ENCODE measurements at regions not wholly inside any gene's neighbourhood (a gene's known extent, or its start where the extent isn't known, plus 50 kb on each side); places are given as distances from the start of the nearest gene placed in this dataset.
"Not testable (repeated sequence)": the region's sequence is repeated elsewhere in the genome, so short reads cannot be mapped to it uniquely, and the experiment has no call there.

DNA sequence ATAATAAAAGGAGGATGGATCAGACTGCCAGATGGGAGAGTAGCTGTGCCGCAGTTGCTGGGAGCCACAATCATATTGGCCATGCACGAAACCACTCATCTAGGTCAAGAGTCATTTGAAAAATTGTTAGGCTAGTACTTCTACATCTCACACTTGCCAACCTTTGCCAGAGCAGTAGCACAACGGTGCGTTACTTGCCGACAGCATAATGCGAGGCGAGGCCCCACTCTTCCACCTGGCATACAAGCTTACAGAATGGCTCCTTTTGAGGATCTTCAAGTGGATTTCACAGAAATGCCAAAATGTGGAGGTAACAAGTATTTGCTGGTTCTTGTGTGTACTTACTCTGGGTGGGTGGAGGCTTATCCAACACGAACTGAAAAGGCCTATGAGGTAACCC lies 268.3 kb upstream of the ATXN7L3B start:
- DNase-seq (ENCODE audit: low spot score), result not testable (repeated sequence)

DNA sequence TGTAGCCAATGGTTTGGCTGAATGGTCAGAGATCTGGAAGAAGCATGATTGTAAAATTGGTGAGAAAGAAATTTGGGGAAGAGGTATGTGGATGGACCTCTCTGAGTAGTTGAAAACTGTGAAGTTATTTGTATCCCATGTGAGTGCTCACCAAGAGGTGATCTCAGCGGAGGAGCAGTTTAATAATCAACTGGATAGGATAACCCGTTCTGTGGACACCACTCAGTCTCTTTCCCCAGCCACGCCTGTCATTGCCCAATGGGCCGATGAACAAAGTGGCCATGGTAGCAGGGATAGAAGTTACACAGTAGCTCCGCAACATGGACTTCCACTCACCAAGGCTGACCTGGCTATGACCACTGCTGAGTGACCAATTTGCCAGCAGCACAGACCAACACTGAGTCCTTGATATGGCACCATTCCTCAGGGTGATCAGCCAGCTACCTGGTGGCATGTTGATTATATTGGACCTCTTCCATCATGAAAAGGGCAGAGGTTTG lies 257.4 kb upstream of the ATXN7L3B start:
- DNase-seq (ENCODE audit: low spot score), result no peak

DNA sequence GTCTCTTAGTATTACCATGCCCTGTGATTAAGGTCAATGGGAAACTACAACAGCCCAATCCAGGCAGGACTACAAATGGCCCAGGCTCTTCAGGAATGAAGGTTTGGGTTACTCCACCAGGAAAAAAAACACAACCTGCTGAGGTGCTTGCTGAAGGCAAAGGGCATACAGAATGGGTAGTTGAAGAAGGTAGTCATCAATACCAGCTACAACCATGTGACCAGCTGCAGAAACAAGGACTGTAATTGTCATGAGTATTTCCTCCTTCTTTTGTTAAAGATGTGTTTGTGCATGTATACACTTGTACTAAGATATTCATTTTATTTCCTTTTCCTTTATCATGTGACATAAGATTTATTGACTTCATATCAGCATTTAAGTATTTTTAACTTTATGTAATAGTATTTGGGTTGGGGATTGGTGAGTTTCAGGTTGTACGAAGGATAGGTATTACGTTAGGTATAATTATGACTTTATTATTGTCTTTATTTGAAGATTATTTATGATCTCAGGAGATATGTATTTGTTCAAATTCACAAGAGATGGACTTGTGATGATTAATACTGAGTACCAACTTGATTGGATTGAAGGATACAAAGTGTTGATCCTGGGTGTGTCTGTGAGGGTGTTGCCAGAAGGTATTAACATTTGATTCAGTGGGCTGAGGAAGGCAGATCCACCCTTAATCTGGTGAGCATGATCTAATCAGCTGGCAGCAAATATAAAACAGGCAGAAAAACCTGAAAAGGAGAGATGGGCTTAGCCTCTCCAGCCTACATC lies 256.0 kb upstream of the ATXN7L3B start:
- DNase-seq (ENCODE audit: low spot score), result not testable (repeated sequence)

DNA sequence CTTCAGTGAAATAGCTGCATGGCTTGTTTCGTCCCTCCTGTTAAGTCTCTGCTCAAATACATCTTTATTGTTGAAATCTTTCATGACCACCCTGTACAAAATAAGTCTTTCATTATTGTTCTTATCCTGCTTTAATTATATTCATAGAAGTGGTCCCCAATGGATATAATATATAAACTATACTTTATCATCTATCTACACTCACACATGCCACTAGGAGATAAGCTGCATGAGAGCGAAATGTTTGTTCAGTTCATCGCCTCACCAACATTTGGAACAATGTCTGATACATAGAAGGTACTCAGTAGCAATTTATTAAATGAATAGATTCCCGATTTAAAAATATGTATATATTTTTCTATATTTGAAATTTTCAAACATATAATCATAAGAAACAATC lies 254.0 kb upstream of the ATXN7L3B start:
- DNase-seq (ENCODE audit: low spot score), result no peak

DNA sequence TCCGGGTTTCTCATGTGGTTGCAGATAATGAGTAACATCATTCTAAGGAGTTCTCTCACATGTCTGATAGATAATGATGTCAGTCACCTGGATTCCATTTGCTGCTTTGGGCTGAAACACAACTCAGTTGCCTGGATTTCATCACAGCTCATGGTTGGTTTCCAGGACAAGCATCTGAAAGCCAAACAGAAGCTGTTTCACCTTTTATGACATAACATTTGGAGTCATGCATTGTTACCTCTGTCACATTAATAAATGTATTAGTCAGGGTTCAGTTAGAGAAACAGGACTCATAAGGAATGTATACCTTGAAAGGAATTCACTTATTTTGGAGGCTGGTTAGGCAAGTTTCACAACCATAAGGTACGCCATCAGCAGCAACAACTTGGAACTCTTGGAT lies 251.9 kb upstream of the ATXN7L3B start:
- no peak for DNase-seq (ENCODE audit: low spot score)

DNA sequence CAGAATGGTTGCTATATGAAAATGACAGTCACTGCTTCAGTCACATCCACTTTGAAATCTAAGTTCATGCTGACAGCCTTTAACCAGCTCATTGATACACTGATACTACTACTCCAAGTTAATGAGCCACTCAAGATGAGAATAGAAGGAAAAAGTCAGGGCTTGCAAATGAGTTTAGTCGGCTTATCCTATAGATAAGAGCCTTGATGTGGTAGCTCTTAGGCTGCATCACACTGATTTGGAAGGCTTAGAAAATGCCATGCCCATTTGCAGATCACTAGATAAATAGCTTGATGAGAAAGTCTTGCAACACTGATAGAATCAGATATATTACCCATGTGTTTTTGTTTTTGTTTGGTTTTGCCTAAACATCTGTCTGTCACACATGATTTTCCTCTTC lies 251.4 kb upstream of the ATXN7L3B start:
- DNase-seq (ENCODE audit: low spot score), result no peak

DNA sequence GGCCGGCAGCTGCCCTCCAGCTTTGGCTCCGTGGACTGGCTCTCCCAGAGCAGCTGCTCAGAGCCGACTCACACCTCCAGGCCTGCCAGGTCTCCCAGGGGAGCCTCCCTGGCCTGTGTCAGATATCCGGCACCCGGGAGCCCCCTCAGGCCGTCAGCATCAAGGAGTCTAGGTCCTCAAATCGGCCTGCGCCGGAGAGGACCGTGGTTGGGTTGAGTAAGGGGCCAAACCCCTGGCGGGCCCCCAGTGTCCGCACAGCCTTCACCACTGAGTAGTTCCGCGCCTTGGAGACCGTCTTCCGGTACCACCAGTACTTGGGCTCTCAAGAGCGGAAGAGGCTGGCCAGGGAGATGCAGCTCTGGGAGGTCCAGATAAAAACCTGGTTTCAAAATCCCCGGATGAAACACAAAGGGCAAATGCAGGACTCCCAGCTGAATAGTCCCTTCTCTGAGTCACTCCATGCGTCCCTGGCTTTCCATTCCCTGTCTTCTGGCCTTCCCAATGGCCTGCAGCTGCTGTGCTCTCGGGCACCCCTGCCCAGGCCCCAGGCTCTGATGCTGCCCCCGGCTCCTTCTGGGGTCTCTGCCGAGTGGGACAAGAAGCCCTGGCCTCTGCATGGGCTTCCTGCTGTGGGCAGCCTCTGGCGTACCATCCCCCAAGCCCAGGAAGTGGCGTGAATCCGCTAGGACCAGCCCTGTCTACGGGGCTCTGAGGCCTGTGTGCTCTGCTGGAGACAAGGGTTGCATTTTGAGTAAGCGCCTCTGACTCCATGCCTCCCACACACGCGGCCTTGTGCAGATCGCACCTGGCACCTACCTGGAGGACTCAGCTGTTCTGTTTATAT lies 245.1 kb upstream of the ATXN7L3B start:
- DNase-seq (ENCODE audit: low spot score), result no peak

DNA sequence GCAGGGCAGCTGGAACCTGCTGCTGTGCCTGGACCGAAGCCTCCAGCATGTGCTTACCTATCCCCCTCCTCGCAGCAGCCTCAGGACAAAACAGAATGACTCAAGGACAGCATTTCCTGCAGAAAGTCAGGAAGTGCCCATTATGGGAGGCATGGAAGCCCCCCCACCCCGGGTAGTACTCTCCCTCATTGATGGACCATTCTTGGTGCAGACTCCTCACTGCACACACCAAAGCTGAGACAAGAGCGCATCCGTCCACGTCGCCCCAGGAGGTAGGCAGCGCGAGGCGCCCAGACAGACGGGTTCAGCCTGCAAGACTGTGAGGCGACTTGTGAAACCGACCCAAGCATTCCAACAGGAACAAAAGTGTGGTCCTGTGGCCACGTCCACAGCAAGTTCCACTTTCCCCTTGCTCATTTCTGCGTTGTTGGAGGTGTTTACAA lies 243.9 kb upstream of the ATXN7L3B start:
- no peak for DNase-seq (ENCODE audit: low spot score)

DNA sequence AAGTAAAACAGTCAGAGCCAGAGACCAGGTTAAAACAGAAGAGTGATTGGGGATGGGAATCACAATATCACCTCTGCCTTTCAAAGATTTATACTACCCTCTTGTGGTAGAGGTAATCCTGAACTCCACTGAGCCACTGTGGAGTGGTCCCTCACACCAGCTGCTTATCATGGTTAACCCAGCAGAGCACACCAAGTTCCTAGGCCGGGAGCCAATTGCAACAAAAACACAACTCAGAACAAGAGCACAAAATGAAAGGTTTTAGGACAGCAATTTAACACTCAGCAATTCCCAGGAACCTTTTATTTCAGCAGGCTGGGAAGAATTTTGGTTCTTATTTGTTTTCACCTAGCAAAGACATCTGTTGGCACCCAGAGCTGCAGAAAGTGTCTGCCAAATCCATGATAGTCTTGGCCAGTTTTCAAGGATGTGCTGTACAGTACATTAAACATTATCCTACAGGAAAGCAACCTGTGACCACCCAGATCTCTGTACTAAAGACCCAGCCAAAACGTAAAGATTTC lies 220.5 kb upstream of the ATXN7L3B start:
- DNase-seq (ENCODE audit: low spot score), result peak; percentile 42

DNA sequence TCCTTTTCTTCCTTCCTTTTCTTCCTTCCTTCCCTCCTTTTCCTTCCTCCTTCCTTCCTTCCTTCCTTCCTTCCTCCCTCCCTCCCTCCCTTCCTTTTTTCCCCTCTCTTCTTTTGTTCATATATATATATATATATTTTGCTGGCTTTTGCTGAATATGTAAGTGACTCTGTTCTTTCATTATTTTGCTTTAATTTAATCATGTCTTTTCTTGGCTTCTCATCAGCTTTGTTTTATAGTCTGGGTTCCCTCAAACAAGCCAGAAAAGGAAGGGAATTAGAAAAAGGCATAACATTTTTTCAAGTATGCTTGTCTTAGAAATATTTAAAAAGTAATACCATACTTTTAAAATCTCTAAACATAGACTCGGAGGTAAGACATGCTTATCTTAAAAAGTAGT lies 219.9 kb upstream of the ATXN7L3B start:
- DNase-seq (ENCODE audit: low spot score), result no peak

DNA sequence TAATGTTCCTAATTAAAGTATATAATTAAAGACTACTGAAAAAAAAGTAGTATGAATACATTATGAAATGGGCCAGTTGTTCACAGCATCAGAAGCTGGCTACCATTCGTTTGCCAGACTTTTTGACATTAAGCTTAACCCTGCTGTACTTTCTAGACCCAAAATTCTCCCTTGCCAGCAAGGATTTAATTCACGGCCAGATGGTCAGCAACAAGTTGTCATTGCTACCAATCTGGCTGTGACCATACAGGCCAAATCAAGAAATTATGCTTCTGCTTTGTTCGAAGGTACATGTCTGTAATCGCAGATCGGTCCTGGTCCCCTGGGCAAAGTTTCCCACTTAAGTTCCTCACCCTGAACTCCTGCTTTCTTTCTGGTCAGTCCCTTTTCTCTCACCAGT lies 217.7 kb upstream of the ATXN7L3B start:
- DNase-seq (ENCODE audit: low spot score), result no peak

DNA sequence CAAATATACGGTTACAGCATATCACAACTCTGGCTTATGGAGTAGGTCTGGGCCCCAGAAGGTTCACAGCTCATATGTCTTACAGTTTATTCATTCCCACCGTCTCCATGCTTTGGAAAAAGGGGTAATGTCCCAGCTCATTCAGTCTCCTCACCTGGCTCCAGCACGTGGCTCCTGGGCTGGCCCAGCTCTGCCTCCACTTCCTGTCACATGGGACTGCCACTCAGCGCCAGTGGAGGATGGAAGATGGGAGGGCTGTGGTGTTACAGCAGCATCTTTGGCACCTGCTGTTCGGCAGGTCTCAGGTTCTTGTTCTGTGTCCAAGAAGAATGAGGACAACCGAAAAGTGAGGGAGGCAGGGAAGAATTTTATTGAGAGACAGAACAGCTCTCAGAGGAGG lies 216.3 kb upstream of the ATXN7L3B start:
- no peak for DNase-seq (ENCODE audit: low spot score)

DNA sequence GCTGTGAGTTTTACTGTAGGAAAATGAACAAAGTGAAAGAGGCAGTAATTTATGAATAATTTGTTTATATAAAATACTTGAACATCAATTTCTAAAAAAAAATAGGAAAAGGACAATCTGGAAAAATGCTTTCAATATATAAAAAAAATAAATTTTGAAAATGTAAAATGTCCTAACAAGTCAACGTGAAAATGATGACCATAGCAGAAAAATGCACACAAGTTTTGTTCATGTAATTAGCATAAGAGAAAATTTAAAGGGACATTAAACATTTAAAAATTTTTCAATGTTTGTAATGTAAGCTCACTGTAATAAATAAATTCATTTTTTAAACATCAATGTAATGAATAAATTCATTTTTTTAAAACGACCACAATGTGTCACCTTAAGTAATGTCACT lies 214.8 kb upstream of the ATXN7L3B start:
- no peak for DNase-seq (ENCODE audit: low spot score)

DNA sequence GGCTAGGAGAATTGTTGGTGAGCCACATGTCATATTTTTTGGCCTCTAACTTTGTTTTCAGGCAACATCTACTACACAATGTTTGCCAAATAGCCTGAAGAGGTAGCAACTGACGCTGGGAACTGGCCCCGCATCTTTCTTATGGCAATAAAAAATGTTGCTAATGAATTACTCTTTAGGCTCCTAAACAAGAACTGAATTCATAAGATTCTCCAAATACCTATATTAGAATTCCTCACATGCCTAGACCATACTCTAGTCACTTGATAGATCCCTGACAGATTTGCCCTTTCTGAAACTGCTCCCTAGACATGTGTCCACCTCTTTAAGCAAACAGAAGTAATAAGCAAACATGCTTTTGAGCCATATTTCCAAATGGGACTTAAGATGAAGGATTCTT lies 209.0 kb upstream of the ATXN7L3B start:
- DNase-seq (ENCODE audit: low spot score), result no peak

DNA sequence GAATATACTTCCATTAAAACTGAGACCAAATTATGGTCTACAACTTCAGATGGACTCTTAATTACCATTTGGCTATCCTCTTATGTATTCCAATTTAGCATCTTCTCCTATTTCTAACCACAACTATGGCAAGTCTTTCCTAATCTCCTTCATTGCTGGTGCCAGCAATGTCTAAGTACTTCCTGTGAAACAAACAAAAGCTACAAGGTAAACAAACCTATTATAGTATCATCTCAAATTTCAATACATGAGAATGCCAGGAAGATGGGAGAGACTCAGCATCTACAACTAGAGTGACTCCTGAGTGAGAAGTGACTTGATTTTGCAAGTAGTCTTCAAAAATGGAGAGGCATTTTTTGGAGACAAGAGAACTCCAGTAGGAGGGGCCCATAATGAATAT lies 202.9 kb upstream of the ATXN7L3B start:
- DNase-seq (ENCODE audit: low spot score), result no peak

DNA sequence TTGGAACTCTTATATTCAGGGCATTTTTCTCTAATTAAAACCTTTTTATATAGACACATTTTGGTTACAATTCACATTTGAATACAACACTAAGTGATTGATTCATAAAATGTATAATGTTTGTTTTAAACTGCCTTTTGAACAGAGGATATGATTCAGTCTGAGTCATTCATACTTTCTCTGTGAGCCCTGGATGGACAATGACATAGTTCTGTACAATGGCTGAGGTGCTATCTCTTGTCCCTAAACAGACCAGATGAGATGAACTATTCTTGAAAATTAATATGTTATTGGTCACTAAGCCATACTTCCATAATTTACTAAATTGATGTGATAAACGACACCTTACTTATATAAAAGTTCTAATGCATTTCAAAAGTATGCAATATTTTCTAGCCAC lies 199.7 kb upstream of the ATXN7L3B start:
- DNase-seq (ENCODE audit: low spot score), result no peak

DNA sequence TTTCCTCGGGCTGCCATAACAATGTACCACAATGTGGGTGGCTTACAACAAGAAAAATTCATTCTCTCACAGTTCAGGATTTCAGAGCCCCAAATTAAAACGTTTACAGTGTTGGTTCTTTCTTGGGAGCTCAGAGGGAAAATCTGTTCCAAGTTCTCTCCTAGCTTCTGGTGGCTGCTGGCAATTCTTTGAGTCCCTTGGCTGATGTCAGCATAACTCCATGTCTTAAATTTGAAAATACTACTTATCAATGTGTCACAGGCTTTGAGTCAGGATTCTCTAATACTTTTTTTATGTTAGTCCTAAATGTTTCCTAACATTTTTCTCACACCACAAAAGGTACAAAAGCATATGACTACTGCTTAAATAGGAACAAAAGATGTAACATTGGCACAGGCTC lies 198.4 kb upstream of the ATXN7L3B start:
- DNase-seq (ENCODE audit: low spot score), result no peak

DNA sequence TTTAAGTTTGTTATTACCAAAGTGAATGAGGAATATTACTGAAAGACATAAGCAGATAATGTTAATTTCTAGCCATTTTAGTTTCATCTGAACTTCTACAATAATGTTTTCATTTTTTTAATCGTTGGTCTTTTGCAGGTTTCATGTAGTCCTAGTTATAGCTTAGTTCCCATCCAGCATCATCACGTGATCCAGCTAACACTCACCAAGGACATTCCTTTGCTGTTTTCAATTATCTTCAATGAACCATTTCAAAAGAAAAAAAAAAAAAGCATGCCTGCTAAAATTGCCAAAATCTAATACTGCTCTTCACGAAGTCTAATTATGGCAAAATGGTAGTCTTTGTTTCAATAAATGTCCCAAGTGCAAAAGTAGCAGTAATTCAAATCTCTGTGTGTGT lies 187.7 kb upstream of the ATXN7L3B start:
- no peak for DNase-seq (ENCODE audit: low spot score)

DNA sequence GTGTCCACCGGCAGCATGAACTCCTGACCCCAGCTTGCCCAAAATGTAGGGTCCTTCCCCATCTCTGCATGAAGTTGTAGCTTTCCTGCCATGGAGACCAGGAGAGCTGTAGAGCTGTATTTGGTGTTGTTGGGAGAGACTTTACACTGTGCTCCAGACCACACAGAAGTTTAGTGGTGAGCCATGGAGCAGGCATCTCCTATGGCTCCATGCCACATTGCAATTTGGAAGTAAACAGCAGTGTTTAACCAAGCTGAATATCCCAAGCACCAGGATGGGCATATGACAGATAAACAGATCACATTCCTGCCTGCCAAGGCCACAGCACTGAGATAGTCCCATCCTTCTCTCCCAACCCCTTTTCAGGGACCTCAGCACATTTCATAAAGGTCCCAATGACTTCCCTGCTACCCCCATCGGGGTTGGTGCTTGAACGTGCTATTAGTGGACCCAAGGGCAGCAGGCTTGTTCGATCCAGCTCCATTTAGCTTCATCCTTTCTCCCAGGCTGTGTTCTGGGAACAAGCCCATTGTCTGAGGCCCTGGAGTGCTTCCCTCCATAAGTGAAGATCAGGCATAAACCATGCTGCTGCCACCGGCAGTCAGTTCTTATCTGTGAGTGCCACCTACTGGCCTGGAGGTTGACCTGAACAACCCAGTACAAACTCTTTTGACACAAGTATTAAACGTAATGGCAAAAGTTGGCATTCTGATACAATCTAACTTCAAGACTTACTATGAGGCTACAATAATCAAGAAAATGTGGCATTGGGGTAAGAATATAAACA lies 172.3 kb upstream of the ATXN7L3B start:
- DNase-seq (ENCODE audit: low spot score), result peak; percentile 25

DNA sequence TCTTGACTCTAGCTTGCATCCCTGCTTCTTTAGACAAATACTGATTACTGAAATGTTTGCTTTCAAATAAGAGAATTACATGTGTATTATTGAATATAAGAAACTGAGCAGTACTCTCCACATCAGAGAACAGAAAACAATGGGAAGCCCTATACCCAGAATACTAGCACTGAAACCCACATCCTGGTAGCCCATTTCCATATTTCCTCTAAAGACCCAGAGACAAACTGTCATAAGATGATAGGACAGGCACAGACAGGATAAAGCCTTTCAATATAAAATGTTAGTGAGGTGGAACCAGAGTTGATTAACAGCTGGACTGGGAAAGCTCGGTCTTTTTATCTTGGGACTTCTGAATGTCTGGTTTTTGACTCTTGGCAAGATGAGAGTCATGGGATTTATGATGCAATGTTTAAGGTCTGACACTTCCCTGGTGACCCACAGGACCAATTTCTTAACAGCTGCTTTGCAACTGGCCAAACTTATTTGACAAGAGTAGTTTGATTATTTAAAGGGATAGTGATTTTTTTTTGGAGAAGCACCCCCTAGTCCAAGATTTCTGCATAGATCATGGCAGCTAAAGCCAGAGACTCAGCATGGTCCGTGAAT lies 166.9 kb upstream of the ATXN7L3B start:
- no peak for DNase-seq (ENCODE audit: low spot score)

DNA sequence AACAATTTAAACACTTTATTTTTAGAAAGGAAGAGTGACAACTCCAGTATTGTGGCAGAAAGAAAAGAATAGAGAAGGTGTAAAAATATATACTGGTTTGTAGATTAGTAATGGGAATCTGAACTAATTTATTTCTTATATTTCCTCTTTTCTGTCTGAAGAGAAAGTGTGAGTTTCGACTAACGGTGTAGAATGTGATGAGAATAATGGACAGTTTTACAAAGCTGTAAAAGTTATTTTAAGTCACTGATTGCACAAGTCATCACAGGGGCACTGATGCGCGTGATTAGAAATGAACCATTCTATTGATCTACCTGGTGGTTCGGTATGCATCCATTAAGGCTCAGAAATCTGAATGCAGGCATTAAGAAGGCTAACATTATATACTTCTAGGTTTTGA lies 158.5 kb upstream of the ATXN7L3B start:
- no peak for DNase-seq (ENCODE audit: low spot score)

DNA sequence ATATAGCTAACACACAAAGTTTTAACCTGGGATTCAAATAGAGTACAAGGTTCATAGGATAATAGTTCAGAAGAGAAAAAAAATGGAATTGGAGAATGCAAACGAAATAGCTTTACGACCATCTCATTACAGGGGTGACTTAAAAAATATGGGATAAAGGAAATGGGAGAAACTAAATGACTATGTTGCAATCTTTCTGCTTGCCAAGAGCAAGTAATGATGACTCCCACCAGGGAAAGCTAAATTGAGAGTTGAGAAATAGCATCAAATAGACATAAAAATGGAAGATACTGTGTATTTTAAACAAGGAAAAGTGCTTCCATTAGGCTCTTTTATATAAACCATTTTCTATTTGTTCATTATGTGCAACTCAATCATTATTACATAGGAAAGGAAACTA lies 155.7 kb upstream of the ATXN7L3B start:
- no peak for DNase-seq (ENCODE audit: low spot score)
